ENCODE measurements at regions not wholly inside any gene's neighbourhood (a gene's known extent, or its start where the extent isn't known, plus 50 kb on each side); places are given as distances from the start of the nearest gene placed in this dataset.

- Mint-ChIP-seq H3K27me3 (ENCODE audit: low read depth) (no peaks in the 10 kb centered on the region), H3K4me3 (no peak overlapping the region), H3K4me1 (no peaks in the 10 kb centered on the region; a peak in 1 of 4 replicates), H3K9me3 (no peaks in the 10 kb centered on the region), H3K27ac (no peak overlapping the region), H3K36me3 (ENCODE audit: insufficient read depth in 1 of 3, low read depth in 3 of 3) (no peaks in the 10 kb centered on the region)
- Histone ChIP-seq H4K5ac (ENCODE audit: insufficient read length, low read depth, low read length) (no peak overlapping the region), H2BK12ac (ENCODE audit: insufficient read length, low read depth, low read length) (no peak overlapping the region), H3T11ph (ENCODE audit: low read length) (no peak overlapping the region), H4K91ac (ENCODE audit: insufficient read length, low read depth, low read length) (no peak overlapping the region), H3K56ac (ENCODE audit: insufficient read length, low read depth, low read length) (no peak overlapping the region), H4K20me1 (ENCODE audit: control insufficient read depth, insufficient read depth, insufficient read length) (no peaks in the 10 kb centered on the region), H3K14ac (ENCODE audit: insufficient read depth, low read length) (no peak overlapping the region), H3K4me2 (ENCODE audit: insufficient read depth, insufficient read length, low read length) (no peak overlapping the region), H3K23me2 (ENCODE audit: insufficient read length, low read depth, low read length, poor library complexity, severe bottlenecking) (no peaks in the 10 kb centered on the region), H2BK5ac (ENCODE audit: insufficient read length, low read length) (no peak overlapping the region), H2AFZ (ENCODE audit: low read length) (no peak overlapping the region), H4K8ac (replicated peaks; ENCODE audit: insufficient read length, low read depth, low read length) (no peak overlapping the region), H3K9ac (ENCODE audit: extremely low read depth, insufficient read length, low read length) (no peak overlapping the region), H2AK5ac (ENCODE audit: insufficient read length, low read length) (no peak overlapping the region), H3K4me1 (ENCODE audit: insufficient read depth, low read length) (no peaks in the 10 kb centered on the region), H2BK120ac (ENCODE audit: low read depth, low read length, poor library complexity, severe bottlenecking) (no peak overlapping the region), H3K27ac (ENCODE audit: insufficient read length, low read depth, low read length) (no peak overlapping the region), H3K79me2 (ENCODE audit: insufficient read depth, low read length) (no peaks in the 10 kb centered on the region), H3K18ac (ENCODE audit: insufficient read length, low read depth, low read length) (no peak overlapping the region), H3K4ac (ENCODE audit: low read depth, low read length) (no peak overlapping the region), H2BK15ac (ENCODE audit: low read depth, low read length) (no peak overlapping the region), H3K27me3 (ENCODE audit: insufficient read depth, low read length) (no peaks in the 10 kb centered on the region), H3K79me1 (ENCODE audit: insufficient read depth, low read depth, low read length, poor library complexity, severe bottlenecking) (no peaks in the 10 kb centered on the region), H3K23ac (ENCODE audit: insufficient read length, low read depth, low read length) (no peak overlapping the region), H2BK20ac (ENCODE audit: low read depth, low read length, poor library complexity, severe bottlenecking) (no peak overlapping the region), H3K9me3 (ENCODE audit: control insufficient read depth, low read depth, low read length) (no peaks in the 10 kb centered on the region)
- DNase-seq = no peak
- no peak for TF ChIP-seq CTCF (conservative IDR thresholded peaks at IDR 0.05)
- WGBS (ENCODE audit: extremely low coverage, insufficient read length, low lambda C conversion rate) = no CpG with 5 or more reads among the region's 2 CpGs
Measured at GRCh38 chr9:105984714-105985113, 290.4 kb downstream of the TMEM38B start.

All from H9 (cell line).